WTC11 (cell line): ENCODE measurements at regions not wholly inside any gene's neighbourhood (a gene's known extent, or its start where the extent isn't known, plus 50 kb on each side); places are given as distances from the start of the nearest gene placed in this dataset.

Source experiments
- ATAC-seq: fragments of 200-7000 bp; cut with Tn5 transposase; 2 replicates; pipeline ENCODE4 v1.10.0; 2021; ENCODE audit warnings: mild to moderate bottlenecking, moderate library complexity
- CTCF ChIA-PET: fragments of 300-600 bp; sonication (Branson Sonifier 250); formaldehyde crosslinking; loops from one replicate; lab custom pipeline; 2021; ENCODE audit warnings: antibody characterized with exemption; lab: Charles Lee
- POLR2A ChIA-PET: fragments of 350-600 bp; sonication (Branson Sonifier 250); formaldehyde crosslinking; loops from one replicate; lab custom pipeline; 2021; ENCODE audit warnings: antibody characterized with exemption; lab: Charles Lee
- DNase-seq: peaks from one replicate; pipeline ENCODE4 v3.0.0; 2021; ENCODE audit warnings: low spot score
- H3K27ac Mint-ChIP-seq: 2 replicates; pipeline ENCODE4 v1.8.0; 2021; ENCODE audit warnings: mixed read lengths
- H3K27me3 Mint-ChIP-seq: 2 replicates; pipeline ENCODE4 v1.8.0; 2021; ENCODE audit warnings: low read depth, mild to moderate bottlenecking, moderate library complexity, mixed read lengths
- H3K36me3 Mint-ChIP-seq: 2 replicates; pipeline ENCODE4 v1.8.0; 2021; ENCODE audit warnings: mixed read lengths
- H3K4me1 Mint-ChIP-seq: 2 replicates; pipeline ENCODE4 v1.8.0; 2022; ENCODE audit warnings: mixed read lengths
- H3K4me3 Mint-ChIP-seq: 2 replicates; pipeline ENCODE4 v1.8.0; 2021; ENCODE audit warnings: mild to moderate bottlenecking, moderate library complexity, mixed read lengths
- H3K9me3 Mint-ChIP-seq: 2 replicates; pipeline ENCODE4 v1.8.0; 2021; ENCODE audit warnings: mixed read lengths
- CREB1 ChIP-seq: sonication (generic); formaldehyde crosslinking; IDR thresholded peaks from 2 replicates; pipeline ENCODE4 v1.8.0; 2023; ENCODE audit warnings: mild to moderate bottlenecking, missing genetic modification reagents
- ETV6 ChIP-seq: sonication (generic); formaldehyde crosslinking; IDR thresholded peaks from 2 replicates; pipeline ENCODE4 v1.8.1; 2022; ENCODE audit warnings: mild to moderate bottlenecking, missing genetic modification reagents
- FOXK1 ChIP-seq: sonication (generic); formaldehyde crosslinking; IDR thresholded peaks from 2 replicates; pipeline ENCODE4 v1.8.0; 2022; ENCODE audit warnings: mild to moderate bottlenecking, moderate library complexity, missing genetic modification reagents
- FOXP1 ChIP-seq: sonication (generic); formaldehyde crosslinking; IDR thresholded peaks from 2 replicates; pipeline ENCODE4 v1.8.0; 2022; ENCODE audit warnings: missing genetic modification reagents, mild to moderate bottlenecking, moderate library complexity, borderline replicate concordance
- GTF2I ChIP-seq: fragments of 250-450 bp; sonication (Bioruptor Pico); conservative IDR thresholded peaks from 2 replicates; pipeline ENCODE4 v1.4.0; 2021; ENCODE audit warnings: mild to moderate bottlenecking
- NFE2L1 ChIP-seq: sonication (generic); formaldehyde crosslinking; IDR thresholded peaks from 2 replicates; pipeline ENCODE4 v1.8.1; 2023; ENCODE audit warnings: missing genetic modification reagents
- NFYB ChIP-seq: sonication (generic); formaldehyde crosslinking; conservative IDR thresholded peaks from 2 replicates; pipeline ENCODE4 v1.8.0; 2022; ENCODE audit warnings: low read depth, missing genetic modification reagents
- NR1H2 ChIP-seq: sonication (generic); formaldehyde crosslinking; IDR thresholded peaks from 2 replicates; pipeline ENCODE4 v1.9.0; 2021; ENCODE audit warnings: mild to moderate bottlenecking, moderate library complexity, missing genetic modification reagents
- NR3C1 ChIP-seq: sonication (generic); formaldehyde crosslinking; conservative IDR thresholded peaks from 2 replicates; pipeline ENCODE4 v1.8.1; 2023; ENCODE audit warnings: low read depth, mild to moderate bottlenecking, missing genetic modification reagents
- PRRX2 ChIP-seq: fragments of 250-450 bp; sonication (Bioruptor Pico); IDR thresholded peaks from 2 replicates; pipeline ENCODE4 v1.8.0; 2021; ENCODE audit warnings: mild to moderate bottlenecking
- RELA ChIP-seq: sonication (generic); formaldehyde crosslinking; IDR thresholded peaks from 2 replicates; pipeline ENCODE4 v1.8.1; 2022; ENCODE audit warnings: missing genetic modification reagents, mild to moderate bottlenecking, borderline replicate concordance
- TEAD4 ChIP-seq: sonication (generic); formaldehyde crosslinking; IDR thresholded peaks from 2 replicates; pipeline ENCODE4 v1.8.0; 2022; ENCODE audit warnings: mild to moderate bottlenecking, missing genetic modification reagents
- ZNF138 ChIP-seq: sonication (generic); formaldehyde crosslinking; conservative IDR thresholded peaks from 2 replicates; pipeline ENCODE4 v1.8.1; 2022; ENCODE audit warnings: mild to moderate bottlenecking, moderate library complexity, missing genetic modification reagents
- ZNF416 ChIP-seq: fragments of 250-450 bp; sonication (Bioruptor Pico); IDR thresholded peaks from 2 replicates; pipeline ENCODE4 v1.9.0; 2021; ENCODE audit warnings: mild to moderate bottlenecking, inconsistent platforms
- TF ChIP-seq, protein P1 (sequence below): sonication (generic); formaldehyde crosslinking; IDR thresholded peaks from 2 replicates; pipeline ENCODE4 v1.8.1; 2023; ENCODE audit warnings: mild to moderate bottlenecking, missing genetic modification reagents
- TF ChIP-seq, protein P2 (sequence below): fragments of 250-450 bp; sonication (Bioruptor Pico); IDR thresholded peaks from 2 replicates; pipeline ENCODE4 v2.1.2; 2022; ENCODE audit warnings: mild to moderate bottlenecking, moderate library complexity
- TF ChIP-seq, protein P3 (sequence below): sonication (generic); formaldehyde crosslinking; IDR thresholded peaks from 2 replicates; pipeline ENCODE4 v1.8.1; 2023; ENCODE audit warnings: mild to moderate bottlenecking, missing genetic modification reagents, borderline replicate concordance
- TF ChIP-seq, protein P4 (sequence below): fragments of 250-450 bp; sonication (Bioruptor Pico); IDR thresholded peaks from 2 replicates; pipeline ENCODE4 v1.9.0; 2021; ENCODE audit warnings: mild to moderate bottlenecking
- TF ChIP-seq, protein P5 (sequence below): sonication (generic); formaldehyde crosslinking; IDR thresholded peaks from 2 replicates; pipeline ENCODE4 v1.8.0; 2023; ENCODE audit warnings: missing genetic modification reagents
- TF ChIP-seq, protein P6 (sequence below): sonication (generic); formaldehyde crosslinking; IDR thresholded peaks from 2 replicates; pipeline ENCODE4 v1.8.0; 2022; ENCODE audit warnings: mild to moderate bottlenecking, missing genetic modification reagents

DNA sequence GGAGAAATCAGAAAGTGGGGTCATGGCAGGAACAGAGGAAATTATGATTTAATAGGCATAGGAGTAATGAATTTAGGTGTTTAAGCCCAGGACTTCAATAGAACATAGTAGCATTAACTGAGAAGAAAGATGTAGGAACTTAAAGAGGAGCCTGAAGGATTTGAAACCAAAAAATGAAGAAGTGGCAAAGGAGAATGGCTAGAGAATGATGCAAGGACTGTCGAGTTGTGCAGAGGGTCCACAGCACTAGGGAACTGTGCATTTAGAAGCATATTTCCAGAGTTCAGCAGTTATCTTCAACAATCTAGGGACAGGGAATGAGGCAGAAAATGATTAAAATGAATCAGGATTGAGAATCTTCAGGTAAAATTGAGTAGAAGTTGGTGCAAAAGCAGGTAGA is 328.1 kb upstream of the LYPLAL1 start (continued):
- TF ChIP-seq, protein P1, sequence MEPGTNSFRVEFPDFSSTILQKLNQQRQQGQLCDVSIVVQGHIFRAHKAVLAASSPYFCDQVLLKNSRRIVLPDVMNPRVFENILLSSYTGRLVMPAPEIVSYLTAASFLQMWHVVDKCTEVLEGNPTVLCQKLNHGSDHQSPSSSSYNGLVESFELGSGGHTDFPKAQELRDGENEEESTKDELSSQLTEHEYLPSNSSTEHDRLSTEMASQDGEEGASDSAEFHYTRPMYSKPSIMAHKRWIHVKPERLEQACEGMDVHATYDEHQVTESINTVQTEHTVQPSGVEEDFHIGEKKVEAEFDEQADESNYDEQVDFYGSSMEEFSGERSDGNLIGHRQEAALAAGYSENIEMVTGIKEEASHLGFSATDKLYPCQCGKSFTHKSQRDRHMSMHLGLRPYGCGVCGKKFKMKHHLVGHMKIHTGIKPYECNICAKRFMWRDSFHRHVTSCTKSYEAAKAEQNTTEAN (CRISPR knock-in tag): no peak
- no peak for TF ChIP-seq NR1H2 (CRISPR knock-in tag)
- TF ChIP-seq, all 79 proteins: peak for 0

DNA sequence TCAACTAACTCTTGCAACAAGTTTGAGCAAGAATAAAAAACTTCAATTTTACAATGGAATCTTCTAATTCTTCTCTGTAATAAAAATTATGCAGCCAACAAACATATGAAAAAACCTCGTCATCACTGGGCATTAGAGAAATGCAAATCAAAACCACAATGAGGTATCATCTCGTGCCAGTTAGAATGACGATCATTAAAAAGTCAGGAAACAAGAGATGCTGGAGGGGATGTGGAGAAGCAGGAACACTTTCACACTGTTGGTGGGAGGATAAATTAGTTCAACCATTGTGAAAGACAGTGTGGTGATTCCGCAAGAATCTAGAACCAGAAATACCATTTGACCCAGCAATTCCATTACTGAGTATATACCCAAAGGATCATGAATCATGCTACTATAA is 327.5 kb upstream of the LYPLAL1 start:
- no peaks in the 10 kb centered on the region for H3K4me1 Mint-ChIP-seq
- H3K4me3 Mint-ChIP-seq: no peak overlapping the region
- no peak overlapping the region for H3K27ac Mint-ChIP-seq
- no peaks in the 10 kb centered on the region for H3K36me3 Mint-ChIP-seq
- ChIA-PET POLR2A (no interaction called here), CTCF (no interaction called here)
- TF ChIP-seq, protein P2, sequence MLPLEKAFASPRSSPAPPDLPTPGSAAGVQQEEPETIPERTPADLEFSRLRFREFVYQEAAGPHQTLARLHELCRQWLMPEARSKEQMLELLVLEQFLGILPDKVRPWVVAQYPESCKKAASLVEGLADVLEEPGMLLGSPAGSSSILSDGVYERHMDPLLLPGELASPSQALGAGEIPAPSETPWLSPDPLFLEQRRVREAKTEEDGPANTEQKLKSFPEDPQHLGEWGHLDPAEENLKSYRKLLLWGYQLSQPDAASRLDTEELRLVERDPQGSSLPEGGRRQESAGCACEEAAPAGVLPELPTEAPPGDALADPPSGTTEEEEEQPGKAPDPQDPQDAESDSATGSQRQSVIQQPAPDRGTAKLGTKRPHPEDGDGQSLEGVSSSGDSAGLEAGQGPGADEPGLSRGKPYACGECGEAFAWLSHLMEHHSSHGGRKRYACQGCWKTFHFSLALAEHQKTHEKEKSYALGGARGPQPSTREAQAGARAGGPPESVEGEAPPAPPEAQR: no peak
- TF ChIP-seq ETV6 (CRISPR knock-in tag) (no peak), TEAD4 (CRISPR knock-in tag) (no peak), CREB1 (CRISPR knock-in tag) (no peak), FOXK1 (CRISPR knock-in tag) (no peak), PRRX2 (CRISPR knock-in tag) (no peak), GTF2I (CRISPR knock-in tag) (no peak), RELA (CRISPR knock-in tag) (no peak), NFE2L1 (CRISPR knock-in tag) (no peak), NR3C1 (CRISPR knock-in tag) (no peak), FOXP1 (no peak), ZNF416 (no peak), NFYB (no peak), ZNF138 (no peak)
- TF ChIP-seq, protein P3, sequence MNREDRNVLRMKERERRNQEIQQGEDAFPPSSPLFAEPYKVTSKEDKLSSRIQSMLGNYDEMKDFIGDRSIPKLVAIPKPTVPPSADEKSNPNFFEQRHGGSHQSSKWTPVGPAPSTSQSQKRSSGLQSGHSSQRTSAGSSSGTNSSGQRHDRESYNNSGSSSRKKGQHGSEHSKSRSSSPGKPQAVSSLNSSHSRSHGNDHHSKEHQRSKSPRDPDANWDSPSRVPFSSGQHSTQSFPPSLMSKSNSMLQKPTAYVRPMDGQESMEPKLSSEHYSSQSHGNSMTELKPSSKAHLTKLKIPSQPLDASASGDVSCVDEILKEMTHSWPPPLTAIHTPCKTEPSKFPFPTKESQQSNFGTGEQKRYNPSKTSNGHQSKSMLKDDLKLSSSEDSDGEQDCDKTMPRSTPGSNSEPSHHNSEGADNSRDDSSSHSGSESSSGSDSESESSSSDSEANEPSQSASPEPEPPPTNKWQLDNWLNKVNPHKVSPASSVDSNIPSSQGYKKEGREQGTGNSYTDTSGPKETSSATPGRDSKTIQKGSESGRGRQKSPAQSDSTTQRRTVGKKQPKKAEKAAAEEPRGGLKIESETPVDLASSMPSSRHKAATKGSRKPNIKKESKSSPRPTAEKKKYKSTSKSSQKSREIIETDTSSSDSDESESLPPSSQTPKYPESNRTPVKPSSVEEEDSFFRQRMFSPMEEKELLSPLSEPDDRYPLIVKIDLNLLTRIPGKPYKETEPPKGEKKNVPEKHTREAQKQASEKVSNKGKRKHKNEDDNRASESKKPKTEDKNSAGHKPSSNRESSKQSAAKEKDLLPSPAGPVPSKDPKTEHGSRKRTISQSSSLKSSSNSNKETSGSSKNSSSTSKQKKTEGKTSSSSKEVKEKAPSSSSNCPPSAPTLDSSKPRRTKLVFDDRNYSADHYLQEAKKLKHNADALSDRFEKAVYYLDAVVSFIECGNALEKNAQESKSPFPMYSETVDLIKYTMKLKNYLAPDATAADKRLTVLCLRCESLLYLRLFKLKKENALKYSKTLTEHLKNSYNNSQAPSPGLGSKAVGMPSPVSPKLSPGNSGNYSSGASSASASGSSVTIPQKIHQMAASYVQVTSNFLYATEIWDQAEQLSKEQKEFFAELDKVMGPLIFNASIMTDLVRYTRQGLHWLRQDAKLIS (CRISPR knock-in tag): no peak
- TF ChIP-seq, protein P4, sequence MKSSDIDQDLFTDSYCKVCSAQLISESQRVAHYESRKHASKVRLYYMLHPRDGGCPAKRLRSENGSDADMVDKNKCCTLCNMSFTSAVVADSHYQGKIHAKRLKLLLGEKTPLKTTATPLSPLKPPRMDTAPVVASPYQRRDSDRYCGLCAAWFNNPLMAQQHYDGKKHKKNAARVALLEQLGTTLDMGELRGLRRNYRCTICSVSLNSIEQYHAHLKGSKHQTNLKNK (CRISPR knock-in tag): no peak
- TF ChIP-seq, protein P5, sequence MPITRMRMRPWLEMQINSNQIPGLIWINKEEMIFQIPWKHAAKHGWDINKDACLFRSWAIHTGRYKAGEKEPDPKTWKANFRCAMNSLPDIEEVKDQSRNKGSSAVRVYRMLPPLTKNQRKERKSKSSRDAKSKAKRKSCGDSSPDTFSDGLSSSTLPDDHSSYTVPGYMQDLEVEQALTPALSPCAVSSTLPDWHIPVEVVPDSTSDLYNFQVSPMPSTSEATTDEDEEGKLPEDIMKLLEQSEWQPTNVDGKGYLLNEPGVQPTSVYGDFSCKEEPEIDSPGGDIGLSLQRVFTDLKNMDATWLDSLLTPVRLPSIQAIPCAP (CRISPR knock-in tag): no peak
- TF ChIP-seq, protein P6, sequence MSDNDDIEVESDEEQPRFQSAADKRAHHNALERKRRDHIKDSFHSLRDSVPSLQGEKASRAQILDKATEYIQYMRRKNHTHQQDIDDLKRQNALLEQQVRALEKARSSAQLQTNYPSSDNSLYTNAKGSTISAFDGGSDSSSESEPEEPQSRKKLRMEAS (CRISPR knock-in tag): no peak
- no peak for DNase-seq
- peaks cover 8% of the 10 kb centered on the region for H3K9me3 Mint-ChIP-seq
- H3K27me3 Mint-ChIP-seq: no peaks in the 10 kb centered on the region
- ATAC-seq: no peak
